Activated CD4-positive, CD25-positive, alpha-beta regulatory T cell treated with anti-CD3 and anti-CD28 coated beads, Interleukin-2, amount 50 U/mL, for 24 hours (primary cell): ENCODE measurements at regions not wholly inside any gene's neighbourhood (a gene's known extent, or its start where the extent isn't known, plus 50 kb on each side); places are given as distances from the start of the nearest gene placed in this dataset.

ENCODE experiments used
- ATAC-seq, 2 donors: fragments of 150-1000 bp; cut with Tn5 transposase; one replicate each; pipeline ENCODE4 v1.10.0; 2021; ENCODE audit warnings: mild to moderate bottlenecking in 1 of 2, moderate library complexity in 1 of 2

- ATAC-seq = no peak
Observed at GRCh38 chr9:113788616-113789330, 87.3 kb upstream of the ZNF618 start.

- ATAC-seq = no peak
Observed at GRCh38 chr9:113790093-113790492, 86.0 kb upstream of the ZNF618 start.

GRCh38 chr9:113793558-113793957 lies 82.6 kb upstream of the ZNF618 start:
- no peak for ATAC-seq

GRCh38 chr9:113794721-113795120 lies 81.4 kb upstream of the ZNF618 start:
- no peak for ATAC-seq

- no peak for ATAC-seq
Observed at GRCh38 chr9:113795811-113796392, 80.2 kb upstream of the ZNF618 start.

- ATAC-seq = no peak
Observed at GRCh38 chr9:113796646-113797426, 79.3 kb upstream of the ZNF618 start.

GRCh38 chr9:113798062-113799030 lies 77.8 kb upstream of the ZNF618 start:
- no peak for ATAC-seq

GRCh38 chr9:113800276-113800675 lies 75.8 kb upstream of the ZNF618 start:
- no peak for ATAC-seq

- ATAC-seq = no peak
Observed at GRCh38 chr9:113803811-113804589, 72.1 kb upstream of the ZNF618 start.

- ATAC-seq = no peak
Observed at GRCh38 chr9:113805486-113806132, 70.5 kb upstream of the ZNF618 start.

- no peak for ATAC-seq
Observed at GRCh38 chr9:113807173-113808061, 68.7 kb upstream of the ZNF618 start.

- ATAC-seq = no peak
Observed at GRCh38 chr9:113808391-113809358, 67.4 kb upstream of the ZNF618 start.

GRCh38 chr9:113817171-113817570 lies 58.9 kb upstream of the ZNF618 start:
- ATAC-seq = no peak

GRCh38 chr9:113818391-113818790 lies 57.7 kb upstream of the ZNF618 start:
- no peak for ATAC-seq

GRCh38 chr9:113822315-113822714 lies 53.8 kb upstream of the ZNF618 start:
- ATAC-seq = no peak

GRCh38 chr9:113823421-113823820 lies 52.7 kb upstream of the ZNF618 start:
- ATAC-seq = no peak
